ENCODE measurements at regions not wholly inside any gene's neighbourhood (a gene's known extent, or its start where the extent isn't known, plus 50 kb on each side); places are given as distances from the start of the nearest gene placed in this dataset.

DNA sequence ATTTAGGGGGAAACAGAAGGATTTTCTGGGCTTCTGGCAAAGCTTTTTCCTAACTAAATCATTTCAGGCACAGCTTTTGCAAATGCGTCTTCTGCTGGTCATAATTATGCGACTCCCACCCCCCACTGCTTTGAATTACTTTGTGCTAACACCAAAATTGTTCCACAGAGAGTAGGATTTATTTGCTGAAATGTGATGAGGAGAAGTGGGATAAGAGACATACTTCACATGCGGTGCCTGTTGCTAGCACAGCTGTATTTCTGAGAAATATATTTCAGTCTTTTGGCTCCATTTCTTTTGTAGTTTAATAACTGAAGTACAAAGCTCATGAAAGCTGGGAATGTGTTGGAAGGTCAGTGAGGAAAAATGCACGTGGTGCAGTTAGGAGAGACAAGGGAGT, 83.2 kb upstream of the TAS2R1 start:
- TF ChIP-seq SMC3 (conservative IDR thresholded peaks at IDR 0.05; ENCODE audit: poor library complexity) (no peak), RAD21 (conservative IDR thresholded peaks at IDR 0.05) (no peak), MXI1 (conservative IDR thresholded peaks at IDR 0.05; ENCODE audit: poor library complexity, severe bottlenecking) (no peak), EP300 (conservative IDR thresholded peaks at IDR 0.05; ENCODE audit: poor library complexity, severe bottlenecking) (no peak), TAF1 (IDR thresholded peaks at IDR 0.05; ENCODE audit: low read depth) (no peak), POLR2AphosphoS5 (IDR thresholded peaks at IDR 0.05) (no peak), EZH2 (IDR thresholded peaks at IDR 0.05; ENCODE audit: borderline replicate concordance, insufficient read depth, low read length, poor library complexity, severe bottlenecking) (no peak)
- TF ChIP-seq, protein P1, sequence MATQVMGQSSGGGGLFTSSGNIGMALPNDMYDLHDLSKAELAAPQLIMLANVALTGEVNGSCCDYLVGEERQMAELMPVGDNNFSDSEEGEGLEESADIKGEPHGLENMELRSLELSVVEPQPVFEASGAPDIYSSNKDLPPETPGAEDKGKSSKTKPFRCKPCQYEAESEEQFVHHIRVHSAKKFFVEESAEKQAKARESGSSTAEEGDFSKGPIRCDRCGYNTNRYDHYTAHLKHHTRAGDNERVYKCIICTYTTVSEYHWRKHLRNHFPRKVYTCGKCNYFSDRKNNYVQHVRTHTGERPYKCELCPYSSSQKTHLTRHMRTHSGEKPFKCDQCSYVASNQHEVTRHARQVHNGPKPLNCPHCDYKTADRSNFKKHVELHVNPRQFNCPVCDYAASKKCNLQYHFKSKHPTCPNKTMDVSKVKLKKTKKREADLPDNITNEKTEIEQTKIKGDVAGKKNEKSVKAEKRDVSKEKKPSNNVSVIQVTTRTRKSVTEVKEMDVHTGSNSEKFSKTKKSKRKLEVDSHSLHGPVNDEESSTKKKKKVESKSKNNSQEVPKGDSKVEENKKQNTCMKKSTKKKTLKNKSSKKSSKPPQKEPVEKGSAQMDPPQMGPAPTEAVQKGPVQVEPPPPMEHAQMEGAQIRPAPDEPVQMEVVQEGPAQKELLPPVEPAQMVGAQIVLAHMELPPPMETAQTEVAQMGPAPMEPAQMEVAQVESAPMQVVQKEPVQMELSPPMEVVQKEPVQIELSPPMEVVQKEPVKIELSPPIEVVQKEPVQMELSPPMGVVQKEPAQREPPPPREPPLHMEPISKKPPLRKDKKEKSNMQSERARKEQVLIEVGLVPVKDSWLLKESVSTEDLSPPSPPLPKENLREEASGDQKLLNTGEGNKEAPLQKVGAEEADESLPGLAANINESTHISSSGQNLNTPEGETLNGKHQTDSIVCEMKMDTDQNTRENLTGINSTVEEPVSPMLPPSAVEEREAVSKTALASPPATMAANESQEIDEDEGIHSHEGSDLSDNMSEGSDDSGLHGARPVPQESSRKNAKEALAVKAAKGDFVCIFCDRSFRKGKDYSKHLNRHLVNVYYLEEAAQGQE (IDR thresholded peaks at IDR 0.05; ENCODE audit: borderline replicate concordance): no peak
- H2AFZ ChIP-seq (ENCODE audit: low read depth, low read length): no peak overlapping the region

DNA sequence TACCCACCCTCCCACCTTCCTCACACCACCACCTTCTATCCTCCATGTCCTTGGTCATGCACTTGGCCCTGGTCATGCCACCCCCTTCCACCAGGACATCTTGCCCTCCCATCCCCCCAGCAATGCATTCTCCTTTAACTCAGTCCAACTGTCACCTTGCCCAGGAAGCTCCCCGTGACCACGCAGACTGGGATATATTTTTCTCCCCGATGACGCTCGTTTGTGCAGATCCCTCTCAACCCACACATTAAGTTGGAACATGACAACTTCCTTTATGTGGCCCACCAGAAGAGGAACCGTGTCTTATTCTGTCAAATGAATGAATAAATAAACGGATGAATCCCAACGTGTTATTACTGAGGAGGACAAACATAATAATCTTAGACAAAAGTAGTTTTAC, 82.8 kb upstream of the TAS2R1 start:
- Histone ChIP-seq H3K27ac (ENCODE audit: low read length) (no peak overlapping the region), H3K79me2 (replicated peaks; ENCODE audit: insufficient read depth, low read length) (no peaks in the 10 kb centered on the region), H3K4me3 (ENCODE audit: low read length) (no peak overlapping the region), H4K20me1 (ENCODE audit: insufficient read depth) (no peaks in the 10 kb centered on the region), H3K9ac (ENCODE audit: low read length) (no peak overlapping the region), H3F3A (ENCODE audit: insufficient read depth, low read length, poor library complexity, severe bottlenecking) (no peaks in the 10 kb centered on the region), H3K9me3 (ENCODE audit: low read length) (no peaks in the 10 kb centered on the region), H3K27me3 (ENCODE audit: insufficient read depth, low read depth, low read length) (no peaks in the 10 kb centered on the region), H3K9me2 (ENCODE audit: insufficient read depth, low read length) (no peaks in the 10 kb centered on the region), H2AFZ (ENCODE audit: low read depth, low read length) (no peak overlapping the region), H3K4me2 (ENCODE audit: low read length) (no peak overlapping the region), H3K36me3 (ENCODE audit: insufficient read depth, low read length) (no peaks in the 10 kb centered on the region)
- no peak for TF ChIP-seq RAD21 (conservative IDR thresholded peaks at IDR 0.05)
- no peak for TF ChIP-seq TAF1 (IDR thresholded peaks at IDR 0.05; ENCODE audit: low read depth)
- TF ChIP-seq, protein P1 (IDR thresholded peaks at IDR 0.05; ENCODE audit: borderline replicate concordance): no peak
- TF ChIP-seq, protein P2, sequence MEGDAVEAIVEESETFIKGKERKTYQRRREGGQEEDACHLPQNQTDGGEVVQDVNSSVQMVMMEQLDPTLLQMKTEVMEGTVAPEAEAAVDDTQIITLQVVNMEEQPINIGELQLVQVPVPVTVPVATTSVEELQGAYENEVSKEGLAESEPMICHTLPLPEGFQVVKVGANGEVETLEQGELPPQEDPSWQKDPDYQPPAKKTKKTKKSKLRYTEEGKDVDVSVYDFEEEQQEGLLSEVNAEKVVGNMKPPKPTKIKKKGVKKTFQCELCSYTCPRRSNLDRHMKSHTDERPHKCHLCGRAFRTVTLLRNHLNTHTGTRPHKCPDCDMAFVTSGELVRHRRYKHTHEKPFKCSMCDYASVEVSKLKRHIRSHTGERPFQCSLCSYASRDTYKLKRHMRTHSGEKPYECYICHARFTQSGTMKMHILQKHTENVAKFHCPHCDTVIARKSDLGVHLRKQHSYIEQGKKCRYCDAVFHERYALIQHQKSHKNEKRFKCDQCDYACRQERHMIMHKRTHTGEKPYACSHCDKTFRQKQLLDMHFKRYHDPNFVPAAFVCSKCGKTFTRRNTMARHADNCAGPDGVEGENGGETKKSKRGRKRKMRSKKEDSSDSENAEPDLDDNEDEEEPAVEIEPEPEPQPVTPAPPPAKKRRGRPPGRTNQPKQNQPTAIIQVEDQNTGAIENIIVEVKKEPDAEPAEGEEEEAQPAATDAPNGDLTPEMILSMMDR (IDR thresholded peaks at IDR 0.05; ENCODE audit: poor library complexity, severe bottlenecking): no peak
- no peak for TF ChIP-seq EP300 (conservative IDR thresholded peaks at IDR 0.05; ENCODE audit: poor library complexity, severe bottlenecking)
- TF ChIP-seq MXI1 (conservative IDR thresholded peaks at IDR 0.05; ENCODE audit: poor library complexity, severe bottlenecking): no peak
- no peak for TF ChIP-seq POLR2AphosphoS5 (IDR thresholded peaks at IDR 0.05)
- TF ChIP-seq SMC3 (conservative IDR thresholded peaks at IDR 0.05; ENCODE audit: poor library complexity): no peak
- TF ChIP-seq EZH2 (IDR thresholded peaks at IDR 0.05; ENCODE audit: borderline replicate concordance, insufficient read depth, low read length, poor library complexity, severe bottlenecking): no peak

More for the DNA sequence above, 83.2 kb upstream of the TAS2R1 start:
- no peaks in the 10 kb centered on the region for H3F3A ChIP-seq (ENCODE audit: insufficient read depth, low read length, poor library complexity, severe bottlenecking)
- no peaks in the 10 kb centered on the region for H3K9me2 ChIP-seq (ENCODE audit: insufficient read depth, low read length)
- no peak overlapping the region for H3K27ac ChIP-seq (ENCODE audit: low read length)
- no peaks in the 10 kb centered on the region for H4K20me1 ChIP-seq (ENCODE audit: insufficient read depth)
- no peaks in the 10 kb centered on the region for H3K9me3 ChIP-seq (ENCODE audit: low read length)
- no peak overlapping the region for H3K4me3 ChIP-seq (ENCODE audit: low read length)
- no peaks in the 10 kb centered on the region for H3K79me2 ChIP-seq (replicated peaks; ENCODE audit: insufficient read depth, low read length)
- H3K9ac ChIP-seq (ENCODE audit: low read length): no peak overlapping the region
- H3K4me2 ChIP-seq (ENCODE audit: low read length): no peak overlapping the region
- no peaks in the 10 kb centered on the region for H3K36me3 ChIP-seq (ENCODE audit: insufficient read depth, low read length)
- H3K27me3 ChIP-seq (ENCODE audit: insufficient read depth, low read depth, low read length): no peaks in the 10 kb centered on the region

Measured in neural cell (in vitro differentiated cells).